GM12878 (cell line): ENCODE measurements at regions not wholly inside any gene's neighbourhood (a gene's known extent, or its start where the extent isn't known, plus 50 kb on each side); places are given as distances from the start of the nearest gene placed in this dataset.

Experiments
- ATAC-seq: fragments of 200-7000 bp; cut with Tn5 transposase; 3 replicates; pipeline ENCODE4 v1.9.1; 2020; ENCODE audit warnings: mild to moderate bottlenecking, moderate library complexity
- BruUV-seq: library from RNA; stranded (reverse); fragments of 400-500 nt; replicated peaks from 2 replicates; lab custom pipeline; 2021; lab: Mats Ljungman, UMichigan
- CTCF ChIA-PET: fragments of 300-600 bp; sonication (Branson Sonifier 250); formaldehyde crosslinking; extraction: SDS; loops from one replicate; lab custom pipeline; 2021; ENCODE audit warnings: inconsistent platforms; lab: Yijun Ruan, JAX
- POLR2A ChIA-PET: fragments of 350-600 bp; formaldehyde crosslinking; extraction: SDS; loops from one replicate; lab custom pipeline; 2021; ENCODE audit warnings: inconsistent platforms; lab: Charles Lee
- RAD21 ChIA-PET: fragments of 300-600 bp; sonication (Branson Sonifier 250); formaldehyde crosslinking; loops from one replicate; lab custom pipeline; 2023; ENCODE audit warnings: antibody characterized with exemption; ENCODE audit not compliant: unreplicated experiment; lab: Charles Lee
- SMC1A ChIA-PET: fragments of 300-600 bp; sonication (Branson Sonifier 250); formaldehyde crosslinking; loops from one replicate; lab custom pipeline; 2023; ENCODE audit not compliant: unreplicated experiment, uncharacterized antibody; lab: Charles Lee
- DNase-seq: peaks from one replicate; pipeline ENCODE4 v3.0.0-alpha.2; 2011; ENCODE audit warnings: low read depth, low spot score
- FAIRE-seq: peaks from 3 replicates; lab custom pipeline; 2011; peaks lifted over from hg19 to GRCh38; lab: Jason Lieb, UNC
- H2AFZ ChIP-seq: 2 replicates; pipeline ENCODE4 v1.6.0; 2011; ENCODE audit warnings: low read depth, low read length, control low read depth; ENCODE audit not compliant: control insufficient read depth
- H3K27ac ChIP-seq: 2 replicates; pipeline ENCODE4 v1.5.1; 2011; ENCODE audit warnings: control low read depth; ENCODE audit not compliant: control insufficient read depth, insufficient read depth
- H3K27me3 ChIP-seq, 2 experiments: replicated peaks in 1 of 2; 2 replicates each; pipeline versions ENCODE4 v1.6.0 to v1.6.1; 2011; ENCODE audit warnings: low read length in 1 of 2; ENCODE audit not compliant: control insufficient read depth in 2 of 2, insufficient read depth in 2 of 2
- H3K36me3 ChIP-seq, 2 experiments: 2 replicates each; pipeline ENCODE4 v1.5.1; 2011; ENCODE audit warnings: low read length in 1 of 2; ENCODE audit not compliant: control insufficient read depth in 2 of 2, insufficient read depth in 2 of 2
- H3K4me1 ChIP-seq: 2 replicates; pipeline ENCODE4 v1.6.1; 2011; ENCODE audit warnings: mild to moderate bottlenecking, low read length, moderate library complexity, mixed read lengths; ENCODE audit not compliant: control insufficient read depth, insufficient read depth
- H3K4me2 ChIP-seq: 2 replicates; pipeline ENCODE4 v1.6.0; 2011; ENCODE audit warnings: control low read depth; ENCODE audit not compliant: control insufficient read depth, insufficient read depth
- H3K4me3 ChIP-seq: fragments of 200-600 bp; sonication (generic); 2 replicates; pipeline ENCODE4 v1.5.1; 2016
- H3K79me2 ChIP-seq: 2 replicates; pipeline ENCODE4 v1.6.0; 2011; ENCODE audit warnings: low read length; ENCODE audit not compliant: control insufficient read depth, insufficient read depth
- H3K9ac ChIP-seq: 2 replicates; pipeline ENCODE4 v1.8.0; 2011; ENCODE audit warnings: low read length, control low read depth, mixed read lengths; ENCODE audit not compliant: control insufficient read depth, insufficient read depth
- H3K9me3 ChIP-seq: replicated peaks from 3 replicates; pipeline ENCODE4 v1.5.1; 2011; ENCODE audit warnings: mild to moderate bottlenecking, low read length; ENCODE audit not compliant: control insufficient read depth, insufficient read depth
- H4K20me1 ChIP-seq: 2 replicates; pipeline ENCODE4 v1.6.0; 2011; ENCODE audit not compliant: control insufficient read depth, insufficient read depth
- E4F1 ChIP-seq: fragments of 450-650 bp; IDR thresholded peaks from 2 replicates; pipeline ENCODE4 v1.6.1; 2018; ENCODE audit warnings: borderline replicate concordance, mild to moderate bottlenecking; ENCODE audit not compliant: partially characterized antibody
- FOXM1 ChIP-seq: IDR thresholded peaks from 2 replicates; pipeline ENCODE4 v1.6.1; 2012; ENCODE audit warnings: low read depth, mild to moderate bottlenecking, inconsistent platforms, low read length, moderate library complexity
- HDAC6 ChIP-seq: fragments of 200-600 bp; sonication (generic); IDR thresholded peaks from one replicate; pipeline ENCODE4 v1.8.0; 2017; ENCODE audit warnings: antibody characterized with exemption; ENCODE audit not compliant: unreplicated experiment
- JUND ChIP-seq: IDR thresholded peaks from 2 replicates; pipeline ENCODE4 v1.6.1; 2012; ENCODE audit warnings: low read depth, mild to moderate bottlenecking, low read length, improper control_type of control experiment, moderate library complexity
- RBBP5 ChIP-seq: fragments of 200-600 bp; sonication (generic); conservative IDR thresholded peaks from 2 replicates; pipeline ENCODE4 v1.6.1; 2016
- RELA ChIP-seq: fragments of 450-650 bp; IDR thresholded peaks from 2 replicates; pipeline ENCODE4 v1.8.0; 2014; ENCODE audit warnings: borderline replicate concordance; ENCODE audit not compliant: partially characterized antibody
- RELB ChIP-seq: fragments of 450-650 bp; IDR thresholded peaks from 2 replicates; pipeline ENCODE4 v1.6.1; 2017; ENCODE audit warnings: low read depth, mild to moderate bottlenecking, moderate library complexity
- SUZ12 ChIP-seq: fragments of 200-600 bp; sonication (generic); IDR thresholded peaks from one replicate; pipeline ENCODE4 v1.6.1; 2018; ENCODE audit warnings: antibody characterized with exemption, mild to moderate bottlenecking; ENCODE audit not compliant: unreplicated experiment
- USF2 ChIP-seq: IDR thresholded peaks from 2 replicates; pipeline ENCODE4 v1.6.1; 2011; ENCODE audit warnings: low read depth, low read length, improper control_type of control experiment, borderline replicate concordance
- ZBTB40 ChIP-seq: fragments of 450-650 bp; IDR thresholded peaks from 2 replicates; pipeline ENCODE4 v1.6.1; 2016; ENCODE audit warnings: mild to moderate bottlenecking, moderate library complexity, borderline replicate concordance
- ZZZ3 ChIP-seq: IDR thresholded peaks from 2 replicates; pipeline ENCODE4 v1.6.1; 2011; ENCODE audit warnings: low read depth; ENCODE audit not compliant: control insufficient read depth, insufficient read length
- WGBS: methylation state at CpG from one replicate; pipeline ENCODE4 v1.1.6; 2016; ENCODE audit warnings: low lambda C conversion rate; ENCODE audit not compliant: insufficient replicate concordance, insufficient coverage; ENCODE audit errors: missing lambda C conversion rate; 5-methylcytosine and 5-hydroxymethylcytosine counted together
- in situ Hi-C: fragments of 300-500 bp; cut with MboI; formaldehyde crosslinking; loops from 9 replicates; pipeline ENCODE4 v1.14.3; 2018; ENCODE audit warnings: mixed read lengths
- intact Hi-C: fragments of 100-400 bp; cut with micrococcal nuclease; formaldehyde crosslinking; loops from one replicate; pipeline ENCODE4 v1.14.2; 2022; ENCODE audit not compliant: unreplicated experiment

- no peak for TF ChIP-seq RELB
- TF ChIP-seq, all 136 proteins: peak for 0
Measured at GRCh38 chr5:121292664-121293063, 559.0 kb upstream of the FTMT start (continued).

- H3K27me3 ChIP-seq, result no peaks in the 10 kb centered on the region
- no peaks in the 10 kb centered on the region for H3K4me1 ChIP-seq
- WGBS, result 47% methylated on average over 2 of the region's 2 CpGs
- no peak overlapping the region for H3K4me2 ChIP-seq
- intact Hi-C loops, result no loop called here
- no peaks in the 10 kb centered on the region for H3K36me3 ChIP-seq
- no peak for DNase-seq
- H4K20me1 ChIP-seq, result no peaks in the 10 kb centered on the region
- ChIA-PET RAD21 (no interaction called here), CTCF (no interaction called here), POLR2A (no interaction called here), SMC1A (interaction anchor here (1.7 kb wide), 1 partner anchor 9 kb away, joined by 3 read pairs; no protein-coding TSS in a partner anchor)
- no peak for TF ChIP-seq E4F1
- TF ChIP-seq RBBP5, result no peak
- TF ChIP-seq ZBTB40, result no peak
- TF ChIP-seq USF2, result no peak
- no peak for TF ChIP-seq RELA
- no peak for TF ChIP-seq HDAC6
- no peak for TF ChIP-seq JUND
- no peak for TF ChIP-seq FOXM1
- no peak for TF ChIP-seq ZZZ3
- TF ChIP-seq SUZ12, result no peak
- in situ Hi-C loops, result no loop called here
- BruUV-seq, result no TSS peak
- H3K4me3 ChIP-seq, result no peak overlapping the region
- H2AFZ ChIP-seq, result no peak overlapping the region
- ATAC-seq, result no peak
- no peak for FAIRE-seq
- no peak overlapping the region for H3K27ac ChIP-seq
- no peaks in the 10 kb centered on the region for H3K9me3 ChIP-seq
- no peaks in the 10 kb centered on the region for H3K79me2 ChIP-seq
- H3K9ac ChIP-seq, result no peak overlapping the region
Measured at GRCh38 chr5:121296356-121296755, 555.3 kb upstream of the FTMT start.
